ENCODE measurements at regions not wholly inside any gene's neighbourhood (a gene's known extent, or its start where the extent isn't known, plus 50 kb on each side); places are given as distances from the start of the nearest gene placed in this dataset.

- in situ Hi-C loops (cut with MboI; ENCODE audit: low sequenced_read_pairs) = no loop called here
These were observed 761.0 kb upstream of the ARRDC4 start for GRCh38 chr15:97199393-97200051.

DNA sequence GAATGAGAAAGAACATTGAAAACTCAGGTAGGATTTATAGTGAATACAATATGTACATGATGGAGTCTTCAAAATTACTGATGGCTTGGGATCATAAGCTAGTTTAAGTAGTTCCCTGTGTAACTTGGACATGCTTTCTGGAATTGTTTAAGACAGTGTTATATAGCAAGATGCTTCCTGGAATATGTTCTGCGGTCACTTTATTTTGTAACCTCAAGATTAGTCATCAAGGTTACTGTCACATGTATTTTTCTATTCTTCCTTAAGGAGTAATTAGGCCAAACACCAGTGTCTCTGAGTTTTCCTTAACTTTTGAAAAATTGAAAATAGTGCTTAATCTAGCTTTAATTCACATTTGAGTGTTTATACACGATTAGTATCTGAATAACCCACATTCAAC, 760.3 kb upstream of the ARRDC4 start:
- in situ Hi-C loops (cut with MboI; ENCODE audit: low sequenced_read_pairs) = no loop called here

DNA sequence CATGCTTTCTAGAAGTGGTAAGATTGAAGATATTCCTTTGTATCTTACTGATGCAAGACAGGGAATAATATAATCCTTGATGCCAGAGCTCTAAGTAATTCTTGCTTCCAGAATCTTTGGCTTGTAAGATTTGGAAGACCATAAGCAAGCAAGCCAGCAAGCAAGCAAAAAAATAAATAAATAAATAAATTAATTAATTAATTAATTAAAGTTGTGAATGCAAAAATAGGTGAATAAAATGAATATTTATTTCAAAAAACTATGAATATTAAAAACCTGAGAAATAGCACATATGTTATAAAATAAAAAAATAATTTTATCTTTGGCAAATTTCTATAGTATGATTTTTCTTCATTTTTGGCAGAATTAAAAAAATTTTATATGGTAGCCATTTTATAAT, 750.2 kb upstream of the ARRDC4 start:
- in situ Hi-C loops (cut with MboI; ENCODE audit: low sequenced_read_pairs) = no loop called here

DNA sequence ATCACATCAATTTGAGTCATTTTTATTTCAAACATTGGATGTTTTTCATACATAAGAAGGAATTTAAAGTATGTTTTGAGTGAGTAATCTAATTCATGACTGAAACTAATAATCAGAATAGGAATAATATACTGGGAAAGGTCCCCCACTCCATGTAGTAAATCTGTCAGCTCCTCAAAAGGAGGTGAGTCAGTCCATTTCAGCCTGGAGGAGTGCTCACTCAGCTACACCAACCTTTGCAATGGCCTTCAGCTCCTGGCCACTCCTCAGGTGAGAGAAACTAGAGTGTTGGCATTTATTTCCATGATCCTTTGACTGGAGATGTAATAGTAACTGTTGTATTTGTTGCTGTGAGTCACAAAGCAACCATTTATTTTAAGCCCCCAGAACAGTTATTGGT, 744.9 kb upstream of the ARRDC4 start:
- in situ Hi-C loops (cut with MboI; ENCODE audit: low sequenced_read_pairs) = no loop called here

DNA sequence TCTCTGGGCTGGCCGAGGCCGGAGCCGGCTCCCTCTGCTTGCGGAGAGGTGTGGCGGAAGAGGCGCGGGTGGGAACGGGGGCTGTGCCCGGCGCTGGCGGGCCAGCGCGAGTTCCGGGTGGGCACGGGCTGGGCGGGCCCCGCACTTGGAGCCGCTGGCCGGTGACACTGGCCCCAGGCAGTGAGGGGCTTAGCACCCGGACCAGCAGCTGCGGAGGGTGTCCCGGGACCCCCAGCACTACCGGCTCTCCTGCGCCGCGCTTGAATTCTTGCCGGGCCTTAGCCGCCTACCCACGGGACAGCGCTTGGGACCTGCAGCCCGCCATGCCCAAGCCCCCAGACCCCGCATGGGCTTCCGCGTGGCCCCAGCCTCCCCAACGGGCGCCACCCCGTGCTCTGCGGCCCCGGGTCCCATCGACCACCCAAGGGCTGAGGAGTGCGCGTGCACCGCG, 736.3 kb upstream of the ARRDC4 start:
- in situ Hi-C loops (cut with MboI; ENCODE audit: low sequenced_read_pairs) = no loop called here

DNA sequence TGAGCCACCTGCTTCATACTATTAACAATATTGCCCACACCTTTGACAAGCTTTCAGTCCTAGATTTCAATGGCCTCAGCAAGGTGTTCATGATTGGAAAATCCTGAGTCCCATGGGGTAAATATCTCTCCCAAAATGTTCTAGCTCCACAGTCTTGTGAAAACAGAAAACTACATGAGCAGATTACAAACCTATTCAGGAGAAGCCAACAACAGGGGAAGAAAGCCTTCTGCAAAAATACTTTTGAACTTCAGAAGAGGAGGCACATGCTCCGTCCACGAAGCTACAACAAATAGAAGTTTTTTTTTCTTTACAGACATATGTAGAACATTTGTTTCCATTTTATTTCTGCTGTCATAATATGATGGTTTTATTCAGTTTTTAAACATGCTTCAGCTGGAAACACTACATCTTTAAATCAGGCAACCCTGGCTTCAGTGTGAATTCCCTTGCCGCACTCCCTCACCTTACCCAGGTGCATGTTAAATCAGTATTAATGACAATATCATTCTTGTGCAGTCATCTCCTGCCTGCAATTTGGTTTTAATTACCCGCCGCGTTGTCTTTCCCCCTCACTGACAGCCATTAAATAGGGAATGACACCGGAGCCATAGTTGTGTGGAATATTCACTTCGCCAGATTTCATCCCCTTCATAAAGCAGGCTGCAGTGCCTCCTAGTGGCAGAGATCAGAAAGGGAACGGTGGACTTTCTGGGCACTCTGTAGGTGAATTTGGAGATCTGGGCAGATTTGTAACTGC, 725.5 kb upstream of the ARRDC4 start:
- in situ Hi-C loops (cut with MboI; ENCODE audit: low sequenced_read_pairs) = loop anchor here (25.0 kb wide), 1 partner anchor 898 kb away; the partner anchor contains the start of gene NR2F2

- in situ Hi-C loops (cut with MboI; ENCODE audit: low sequenced_read_pairs) = loop anchor here (25.0 kb wide), 1 partner anchor 898 kb away; the partner anchor contains the start of gene NR2F2
These were observed 724.9 kb upstream of the ARRDC4 start for GRCh38 chr15:97235611-97235985.

DNA sequence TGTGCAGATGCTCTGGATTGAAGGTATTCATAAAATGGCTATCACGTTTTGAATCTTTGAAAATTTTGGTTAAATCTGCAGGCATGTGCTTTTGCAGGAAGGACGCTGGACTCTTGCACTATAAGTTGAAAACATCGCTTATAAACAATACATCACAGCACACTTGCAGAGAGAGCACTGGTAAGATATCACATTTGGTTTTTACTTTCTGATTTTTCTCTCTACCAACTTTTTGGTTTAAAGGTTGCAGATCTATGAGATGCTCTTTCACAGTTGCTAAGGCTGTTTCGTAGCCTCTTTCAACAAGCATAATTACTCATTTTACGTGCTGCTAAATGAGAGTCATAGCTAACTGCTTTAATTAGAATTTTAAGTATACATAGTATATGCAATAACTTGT, 724.4 kb upstream of the ARRDC4 start:
- in situ Hi-C loops (cut with MboI; ENCODE audit: low sequenced_read_pairs) = loop anchor here (25.0 kb wide), 1 partner anchor 899 kb away; the partner anchor contains the start of gene NR2F2

DNA sequence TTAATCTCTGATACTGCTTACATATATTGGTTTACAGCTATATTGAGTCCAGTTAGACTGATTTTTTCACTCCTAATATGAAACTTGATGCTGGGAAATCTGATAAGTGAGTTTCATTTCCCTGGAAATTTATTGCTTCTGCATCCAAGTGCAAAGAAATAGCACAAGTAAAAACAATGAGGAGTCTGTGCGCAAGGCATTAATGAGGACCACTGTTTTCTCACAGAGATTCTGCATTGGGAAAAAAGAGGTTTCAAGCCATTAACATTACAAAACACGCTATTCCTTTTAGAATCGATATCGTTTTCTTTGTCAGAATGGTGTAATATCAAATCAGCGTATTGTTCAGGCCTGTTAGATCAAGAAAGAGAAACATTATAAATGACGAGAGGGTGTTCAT, 723.3 kb upstream of the ARRDC4 start:
- in situ Hi-C loops (cut with MboI; ENCODE audit: low sequenced_read_pairs) = loop anchor here (25.0 kb wide), 1 partner anchor 900 kb away; the partner anchor contains the start of gene NR2F2

DNA sequence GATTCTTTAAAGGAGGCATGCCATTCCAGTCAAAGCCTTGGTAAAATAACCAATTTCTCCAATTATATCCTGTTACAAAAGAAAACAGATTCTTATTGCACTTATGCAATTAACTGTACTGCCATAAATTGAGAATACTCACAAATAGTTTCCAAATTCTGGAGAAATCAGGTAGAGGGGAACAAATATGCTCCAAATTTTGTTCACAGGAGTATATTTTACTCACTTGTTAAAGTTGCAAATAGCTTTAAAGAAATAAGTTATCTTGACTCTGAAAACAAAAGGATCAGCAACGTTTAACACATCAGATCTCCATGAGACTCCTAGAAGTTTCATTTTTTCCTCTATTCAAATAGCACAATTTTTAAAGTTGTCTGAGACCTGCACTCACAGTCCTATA, 712.1 kb upstream of the ARRDC4 start:
- in situ Hi-C loops (cut with MboI; ENCODE audit: low sequenced_read_pairs) = loop anchor here (10.0 to 25.0 kb wide), 2 partner anchors 911 to 1994 kb away; partner anchors contain the start of gene NR2F2

GRCh38 chr15:97259943-97260342, 700.6 kb upstream of the ARRDC4 start:
- in situ Hi-C loops (cut with MboI; ENCODE audit: low sequenced_read_pairs) = no loop called here

GRCh38 chr15:97301166-97301565, 659.3 kb upstream of the ARRDC4 start:
- in situ Hi-C loops (cut with MboI; ENCODE audit: low sequenced_read_pairs) = no loop called here

DNA sequence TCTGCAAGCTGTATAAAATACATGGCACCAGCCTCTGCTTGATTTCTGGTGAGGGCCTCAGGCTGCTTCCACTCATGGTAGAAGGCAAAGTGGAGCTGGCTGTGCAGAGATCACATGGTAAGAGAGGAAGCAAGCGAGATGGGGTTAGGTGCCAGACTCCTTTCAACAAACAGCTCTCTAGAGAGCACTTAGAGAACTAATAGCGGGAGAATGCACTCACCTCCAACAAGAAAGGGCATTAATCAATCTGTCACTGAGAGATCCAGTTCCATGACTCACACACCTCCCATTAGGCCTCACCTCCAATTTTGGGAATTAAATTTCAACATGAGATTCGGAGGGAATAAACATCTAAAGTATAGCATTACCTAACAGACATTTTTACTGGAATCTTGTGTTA, 644.1 kb upstream of the ARRDC4 start:
- in situ Hi-C loops (cut with MboI; ENCODE audit: low sequenced_read_pairs) = no loop called here

DNA sequence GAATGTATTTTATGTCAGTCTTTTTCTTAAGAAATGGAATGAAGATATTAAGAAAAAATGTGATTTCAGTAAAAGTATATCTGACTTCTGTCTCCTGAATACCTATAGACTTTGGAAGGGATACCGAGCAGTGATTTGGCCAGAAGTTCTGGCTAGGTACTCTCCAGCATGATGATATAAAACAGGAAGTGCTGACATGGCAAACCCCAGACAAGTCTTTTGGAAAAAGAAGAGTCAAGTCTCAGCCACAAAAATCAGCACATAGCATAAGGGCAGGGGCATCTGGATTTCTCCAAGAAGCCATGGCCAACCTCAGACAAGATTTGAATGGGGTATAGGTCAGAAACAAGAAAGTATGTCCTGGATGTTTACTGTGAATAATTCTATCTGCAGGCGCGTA, 643.3 kb upstream of the ARRDC4 start:
- in situ Hi-C loops (cut with MboI; ENCODE audit: low sequenced_read_pairs) = no loop called here

DNA sequence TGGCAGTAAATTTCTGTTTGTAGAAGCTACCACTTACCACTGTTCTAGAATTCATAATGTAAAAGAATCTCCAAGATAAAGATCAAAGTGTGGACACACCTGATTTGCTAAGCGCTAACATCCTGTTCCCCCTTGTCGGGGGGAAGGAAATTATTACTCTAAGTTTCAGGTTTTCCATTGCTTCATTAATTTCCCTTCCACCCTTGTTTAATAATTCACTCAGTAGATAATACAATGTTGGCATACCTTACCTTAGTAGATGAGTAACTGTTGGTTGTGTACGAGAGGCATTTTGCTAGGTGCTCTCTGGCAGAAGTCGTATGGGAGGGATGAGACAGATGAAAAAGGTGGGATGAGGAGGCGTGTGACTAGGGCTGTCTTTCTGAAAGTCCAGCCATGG, 641.2 kb upstream of the ARRDC4 start:
- in situ Hi-C loops (cut with MboI; ENCODE audit: low sequenced_read_pairs) = no loop called here

DNA sequence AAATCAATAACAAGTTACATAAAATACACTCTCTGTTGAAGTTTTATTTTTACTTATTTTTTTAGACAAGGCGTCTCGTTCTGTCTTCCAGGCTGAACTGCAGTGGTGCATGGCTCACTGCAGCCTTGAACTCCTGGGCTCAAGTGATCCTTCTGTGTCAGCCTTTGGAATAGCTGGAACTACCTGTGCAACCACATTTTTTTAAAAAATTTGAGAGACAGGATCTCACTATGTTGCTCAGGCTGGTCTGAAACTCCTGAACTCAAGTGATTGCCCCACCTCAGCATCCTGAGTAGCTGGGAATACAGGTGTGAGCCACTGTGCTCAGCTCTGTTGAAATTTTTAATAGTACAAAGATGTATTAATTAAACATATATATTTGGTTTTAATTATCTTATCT, 614.3 kb upstream of the ARRDC4 start:
- in situ Hi-C loops (cut with MboI; ENCODE audit: low sequenced_read_pairs) = no loop called here

DNA sequence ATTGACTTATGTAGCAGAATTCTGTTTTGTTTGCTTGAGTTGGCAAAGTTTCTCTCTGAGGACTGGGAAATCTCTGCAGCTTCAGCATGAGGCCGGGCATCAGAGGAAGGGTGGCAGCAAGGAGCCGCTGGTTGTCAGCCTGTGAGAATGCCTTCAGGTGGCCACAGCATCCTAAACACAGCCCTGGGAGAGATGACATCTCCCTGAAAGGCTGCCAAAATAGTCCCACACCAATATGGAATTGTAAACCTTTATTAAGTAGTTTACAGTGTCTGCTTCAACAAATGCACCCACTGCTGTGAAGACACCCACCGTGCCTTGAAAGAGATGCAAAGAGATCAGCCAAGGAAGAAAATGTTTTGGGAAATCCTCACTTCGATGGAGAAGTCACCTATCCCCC, 609.7 kb upstream of the ARRDC4 start:
- in situ Hi-C loops (cut with MboI; ENCODE audit: low sequenced_read_pairs) = no loop called here

GRCh38 chr15:97383516-97383915, 577.0 kb upstream of the ARRDC4 start:
- in situ Hi-C loops (cut with MboI; ENCODE audit: low sequenced_read_pairs) = no loop called here

GRCh38 chr15:97386940-97387339, 573.6 kb upstream of the ARRDC4 start:
- in situ Hi-C loops (cut with MboI; ENCODE audit: low sequenced_read_pairs) = no loop called here

DNA sequence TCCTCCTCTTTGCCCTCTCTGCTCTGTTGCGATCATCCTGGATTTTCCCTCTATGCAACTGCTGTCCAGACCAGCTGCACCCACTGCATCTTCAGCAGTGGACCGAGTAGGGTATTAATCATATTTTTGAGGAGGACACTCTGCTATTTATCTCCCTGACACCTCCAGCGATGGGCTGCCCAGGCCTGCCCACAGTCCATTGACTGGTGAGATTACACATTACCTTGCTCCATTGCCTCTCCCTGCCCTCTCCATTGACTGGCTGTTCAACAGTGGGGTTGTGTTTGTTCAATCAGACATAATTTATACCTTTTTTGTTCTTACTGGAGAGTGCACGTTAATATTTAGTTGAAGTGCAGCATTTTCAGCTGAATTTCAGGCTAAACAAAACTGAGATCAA, 559.3 kb upstream of the ARRDC4 start:
- in situ Hi-C loops (cut with MboI; ENCODE audit: low sequenced_read_pairs) = no loop called here

DNA sequence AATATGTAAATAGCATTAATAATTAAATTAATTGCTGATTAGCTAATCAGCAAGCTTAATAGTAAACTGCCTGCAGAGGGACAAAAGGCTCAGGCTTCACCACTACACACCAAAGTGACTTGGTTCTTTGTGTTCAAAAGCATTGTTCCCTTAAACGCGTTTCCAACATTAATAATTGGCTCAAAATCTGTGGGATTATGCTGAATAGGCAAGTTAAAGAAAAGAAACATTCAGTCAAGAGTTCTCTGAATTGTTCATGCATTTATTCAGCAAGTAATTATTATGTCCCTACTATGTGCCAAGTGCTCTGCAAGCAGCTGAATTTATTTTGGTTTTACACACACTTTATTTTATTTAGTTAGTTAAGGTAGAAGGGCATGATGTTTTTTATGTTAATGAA, 558.5 kb upstream of the ARRDC4 start:
- in situ Hi-C loops (cut with MboI; ENCODE audit: low sequenced_read_pairs) = no loop called here

GRCh38 chr15:97406841-97407240, 553.7 kb upstream of the ARRDC4 start:
- in situ Hi-C loops (cut with MboI; ENCODE audit: low sequenced_read_pairs) = no loop called here

Measured in HL-60/S4 treated with phorbol 12-myristate 13-acetate at 8.2 ng/mL for 4 days and 3 days (cell line).